CD4-positive, alpha-beta T cell treated with Interleukin-1 beta for 1 hour (primary cell): ENCODE measurements at regions not wholly inside any gene's neighbourhood (a gene's known extent, or its start where the extent isn't known, plus 50 kb on each side); places are given as distances from the start of the nearest gene placed in this dataset.

Experiments used
- DNase-seq, 2 donors: peaks; one replicate each; pipeline ENCODE4 v3.0.0-alpha.2; 2020 to 2022

GRCh38 chr4:11805842-11806241 lies 377.1 kb upstream of the HS3ST1 start:
- DNase-seq: no peak

- no peak for DNase-seq
Observed at GRCh38 chr4:11801466-11802446, 373.1 kb upstream of the HS3ST1 start.

- no peak for DNase-seq
Observed at GRCh38 chr4:11799196-11799595, 370.5 kb upstream of the HS3ST1 start.

- no peak for DNase-seq
Observed at GRCh38 chr4:11791797-11792196, 363.1 kb upstream of the HS3ST1 start.

- DNase-seq: no peak
Observed at GRCh38 chr4:11790230-11790629, 361.5 kb upstream of the HS3ST1 start.

GRCh38 chr4:11783588-11783987 lies 354.9 kb upstream of the HS3ST1 start:
- no peak for DNase-seq

- DNase-seq: no peak
Observed at GRCh38 chr4:11782859-11783258, 354.2 kb upstream of the HS3ST1 start.

- no peak for DNase-seq
Observed at GRCh38 chr4:11777447-11777846, 348.8 kb upstream of the HS3ST1 start.

- no peak for DNase-seq
Observed at GRCh38 chr4:11774346-11774745, 345.7 kb upstream of the HS3ST1 start.

GRCh38 chr4:11773798-11774197 lies 345.1 kb upstream of the HS3ST1 start:
- DNase-seq: no peak

GRCh38 chr4:11769434-11769833 lies 340.7 kb upstream of the HS3ST1 start:
- DNase-seq: no peak

GRCh38 chr4:11768251-11768972 lies 339.7 kb upstream of the HS3ST1 start:
- DNase-seq: no peak

GRCh38 chr4:11765849-11766453 lies 337.3 kb upstream of the HS3ST1 start:
- DNase-seq: peak in 1 of 2 donors; percentile 1

GRCh38 chr4:11748164-11748872 lies 319.6 kb upstream of the HS3ST1 start:
- no peak for DNase-seq

GRCh38 chr4:11746734-11747133 lies 318.0 kb upstream of the HS3ST1 start:
- DNase-seq: no peak

- no peak for DNase-seq
Observed at GRCh38 chr4:11743976-11744375, 315.3 kb upstream of the HS3ST1 start.

GRCh38 chr4:11743236-11743635 lies 314.5 kb upstream of the HS3ST1 start:
- DNase-seq: no peak

- DNase-seq: no peak
Observed at GRCh38 chr4:11741190-11741652, 312.5 kb upstream of the HS3ST1 start.

- no peak for DNase-seq
Observed at GRCh38 chr4:11739992-11740391, 311.3 kb upstream of the HS3ST1 start.

- no peak for DNase-seq
Observed at GRCh38 chr4:11736978-11737377, 308.3 kb upstream of the HS3ST1 start.

- DNase-seq: no peak
Observed at GRCh38 chr4:11735651-11736050, 307.0 kb upstream of the HS3ST1 start.

- DNase-seq: no peak
Observed at GRCh38 chr4:11732155-11732554, 303.5 kb upstream of the HS3ST1 start.

GRCh38 chr4:11730545-11730944 lies 301.9 kb upstream of the HS3ST1 start:
- DNase-seq: no peak
